Vagina (tissue), 2 donors: ENCODE measurements at regions not wholly inside any gene's neighbourhood (a gene's known extent, or its start where the extent isn't known, plus 50 kb on each side); places are given as distances from the start of the nearest gene placed in this dataset.

Source experiments
- CTCF ChIP-seq, 3 experiments: fragments of 450-650 bp in 2 of 3; fragments of 200-600 bp in 1 of 3; sonication (generic) in 1 of 3; IDR thresholded peaks; one replicate each; pipeline ENCODE4 v1.5.1; 2017 to 2019; ENCODE audit warnings: antibody characterized with exemption in 3 of 3, mild to moderate bottlenecking in 2 of 3, moderate library complexity in 2 of 3
- POLR2A ChIP-seq, 2 donors: fragments of 450-650 bp; IDR thresholded peaks; one replicate each; pipeline ENCODE4 v1.6.1; 2017; ENCODE audit warnings: antibody characterized with exemption in 2 of 2, mild to moderate bottlenecking in 2 of 2, moderate library complexity in 2 of 2
- POLR2AphosphoS5 ChIP-seq, 2 donors: sonication (generic); formaldehyde crosslinking; IDR thresholded peaks; one replicate each; pipeline ENCODE4 v1.9.0; 2017; ENCODE audit warnings: antibody characterized with exemption in 2 of 2, mild to moderate bottlenecking in 2 of 2, low read depth in 1 of 2; ENCODE audit not compliant: insufficient read depth in 1 of 2

GRCh38 chr9:24342457-24342856 lies 203.2 kb downstream of the IZUMO3 start:
- TF ChIP-seq CTCF (IDR thresholded peaks at IDR 0.05) (no peak), POLR2AphosphoS5 (IDR thresholded peaks at IDR 0.05; ENCODE audit: insufficient read depth in 1 of 2, low read depth in 1 of 2) (no peak), POLR2A (IDR thresholded peaks at IDR 0.05) (no peak)
